Kidney (tissue), 13 donors: ENCODE measurements at regions not wholly inside any gene's neighbourhood (a gene's known extent, or its start where the extent isn't known, plus 50 kb on each side); places are given as distances from the start of the nearest gene placed in this dataset.

Experiments used
- DNase-seq, 5 donors: peaks; one replicate each; pipeline ENCODE4 v3.0.0-alpha.2; 2013 to 2020
- FAIRE-seq: peaks from 2 replicates; lab custom pipeline; 2012; peaks lifted over from hg19 to GRCh38; lab: Jason Lieb, UNC
- H3K27ac ChIP-seq, 2 donors: one replicate each; pipeline ENCODE4 v1.7.0; 2013; ENCODE audit warnings: low read depth in 2 of 2, low read length in 2 of 2, inconsistent platforms in 1 of 2
- H3K27me3 ChIP-seq: one replicate; pipeline ENCODE4 v1.7.1; 2013; ENCODE audit warnings: low read length, inconsistent platforms; ENCODE audit not compliant: control insufficient read depth, insufficient read depth
- H3K36me3 ChIP-seq, 3 donors: one replicate each; pipeline versions ENCODE4 v1.7.0 to v1.7.1; 2013; ENCODE audit warnings: low read length in 3 of 3, control low read depth in 1 of 3, inconsistent platforms in 1 of 3; ENCODE audit not compliant: insufficient read depth in 3 of 3, control insufficient read depth in 2 of 3
- H3K4me1 ChIP-seq, 3 donors: one replicate each; pipeline versions ENCODE4 v1.7.0 to v1.7.1; 2013; ENCODE audit warnings: low read length in 3 of 3, inconsistent platforms in 1 of 3, low read depth in 1 of 3; ENCODE audit not compliant: control insufficient read depth in 2 of 3, insufficient read depth in 2 of 3
- H3K4me3 ChIP-seq, 3 donors: one replicate each; pipeline versions ENCODE4 v1.7.0 to v1.8.1; 2013; ENCODE audit warnings: low read length in 3 of 3, control low read depth in 1 of 3, inconsistent platforms in 1 of 3
- H3K9ac ChIP-seq, 3 donors: one replicate each; pipeline versions ENCODE4 v1.7.0 to v1.7.1; 2013; ENCODE audit warnings: low read length in 3 of 3, control low read depth in 1 of 3, inconsistent platforms in 1 of 3
- H3K9me3 ChIP-seq, 3 donors: one replicate each; pipeline versions ENCODE4 v1.7.0 to v1.7.1; 2013; ENCODE audit warnings: low read length in 3 of 3, control low read depth in 1 of 3, inconsistent platforms in 1 of 3; ENCODE audit not compliant: control insufficient read depth in 2 of 3, insufficient read depth in 1 of 3
- intact Hi-C: fragments of 100-400 bp; cut with DNase I; formaldehyde crosslinking; loops from one replicate; pipeline ENCODE4 v1.11.1; 2022
- TF ChIP-seq, protein P1 (sequence below): IDR thresholded peaks from 3 replicates; pipeline ENCODE4 v1.5.1; 2012; ENCODE audit warnings: mild to moderate bottlenecking, moderate library complexity, borderline replicate concordance; ENCODE audit not compliant: insufficient read depth; ENCODE audit errors: extremely low read depth
- donor health status: control.
- donor health status: control.
- donor health status: control.
- donor health status: control.
- donor health status: control.
- donor health status: DM: yes; HTN: yes; CAD: no.
- donor health status: Normal renal cell carcinoma (clear cell type).

DNA sequence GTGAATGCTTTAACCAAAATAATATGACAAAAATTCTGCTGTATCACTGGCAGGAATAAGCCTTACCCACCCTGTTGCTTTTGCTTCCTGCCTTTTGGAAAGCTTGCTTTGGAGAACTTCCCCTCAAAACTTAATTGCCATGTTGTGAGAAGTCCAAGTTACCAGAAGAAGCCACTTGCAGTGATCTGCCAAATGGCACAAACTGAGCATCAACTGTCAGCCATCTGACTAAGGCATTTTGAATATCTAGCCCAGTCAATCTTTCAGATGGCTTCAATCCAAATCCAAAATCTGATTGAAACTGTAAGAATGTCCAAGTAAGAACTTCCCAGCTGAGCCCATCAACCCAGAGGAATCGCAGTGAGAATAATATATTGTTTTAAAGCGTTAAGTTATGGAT, 216.5 kb upstream of the ZC3H15 start:
- no peaks in the 10 kb centered on the region for H3K4me1 ChIP-seq
- DNase-seq (no peak), FAIRE-seq (no peak)
- H3K36me3 ChIP-seq = no peaks in the 10 kb centered on the region
- H3K9ac ChIP-seq = no peak overlapping the region
- peaks cover 0 to 4% (median 0%) of the 10 kb centered on the region in 3 donors for H3K9me3 ChIP-seq
- intact Hi-C loops = no loop called here
- no peak overlapping the region for H3K27ac ChIP-seq
- H3K4me3 ChIP-seq = no peak overlapping the region
- TF ChIP-seq, protein P1, sequence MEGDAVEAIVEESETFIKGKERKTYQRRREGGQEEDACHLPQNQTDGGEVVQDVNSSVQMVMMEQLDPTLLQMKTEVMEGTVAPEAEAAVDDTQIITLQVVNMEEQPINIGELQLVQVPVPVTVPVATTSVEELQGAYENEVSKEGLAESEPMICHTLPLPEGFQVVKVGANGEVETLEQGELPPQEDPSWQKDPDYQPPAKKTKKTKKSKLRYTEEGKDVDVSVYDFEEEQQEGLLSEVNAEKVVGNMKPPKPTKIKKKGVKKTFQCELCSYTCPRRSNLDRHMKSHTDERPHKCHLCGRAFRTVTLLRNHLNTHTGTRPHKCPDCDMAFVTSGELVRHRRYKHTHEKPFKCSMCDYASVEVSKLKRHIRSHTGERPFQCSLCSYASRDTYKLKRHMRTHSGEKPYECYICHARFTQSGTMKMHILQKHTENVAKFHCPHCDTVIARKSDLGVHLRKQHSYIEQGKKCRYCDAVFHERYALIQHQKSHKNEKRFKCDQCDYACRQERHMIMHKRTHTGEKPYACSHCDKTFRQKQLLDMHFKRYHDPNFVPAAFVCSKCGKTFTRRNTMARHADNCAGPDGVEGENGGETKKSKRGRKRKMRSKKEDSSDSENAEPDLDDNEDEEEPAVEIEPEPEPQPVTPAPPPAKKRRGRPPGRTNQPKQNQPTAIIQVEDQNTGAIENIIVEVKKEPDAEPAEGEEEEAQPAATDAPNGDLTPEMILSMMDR = no peak
- no peaks in the 10 kb centered on the region for H3K27me3 ChIP-seq

DNA sequence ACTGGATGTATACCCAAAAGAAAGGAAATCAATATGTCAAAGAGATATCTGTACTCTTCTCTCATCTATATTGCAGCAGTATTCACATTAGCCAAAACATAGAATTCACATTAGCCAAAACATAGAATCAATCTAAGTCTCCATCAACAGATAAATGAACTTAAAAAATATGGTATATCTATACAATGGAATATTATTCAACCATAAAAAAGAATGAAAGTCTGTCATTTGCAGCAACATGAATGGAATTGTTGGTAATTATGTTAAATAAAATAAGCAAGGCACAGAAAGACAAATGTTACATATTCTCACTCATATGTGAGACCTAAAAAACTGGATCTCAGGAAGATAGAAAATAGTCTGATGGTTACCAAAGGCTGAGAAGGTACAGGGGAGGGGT, 212.1 kb upstream of the ZC3H15 start:
- intact Hi-C loops = no loop called here
- Histone ChIP-seq H3K36me3 (no peaks in the 10 kb centered on the region), H3K4me1 (no peaks in the 10 kb centered on the region), H3K27me3 (no peaks in the 10 kb centered on the region), H3K4me3 (no peak overlapping the region), H3K9ac (no peak overlapping the region), H3K27ac (no peak overlapping the region), H3K9me3 (peaks cover 0 to 4% (median 0%) of the 10 kb centered on the region in 3 donors)
- DNase-seq (no peak), FAIRE-seq (no peak)
- TF ChIP-seq, protein P1 = no peak

DNA sequence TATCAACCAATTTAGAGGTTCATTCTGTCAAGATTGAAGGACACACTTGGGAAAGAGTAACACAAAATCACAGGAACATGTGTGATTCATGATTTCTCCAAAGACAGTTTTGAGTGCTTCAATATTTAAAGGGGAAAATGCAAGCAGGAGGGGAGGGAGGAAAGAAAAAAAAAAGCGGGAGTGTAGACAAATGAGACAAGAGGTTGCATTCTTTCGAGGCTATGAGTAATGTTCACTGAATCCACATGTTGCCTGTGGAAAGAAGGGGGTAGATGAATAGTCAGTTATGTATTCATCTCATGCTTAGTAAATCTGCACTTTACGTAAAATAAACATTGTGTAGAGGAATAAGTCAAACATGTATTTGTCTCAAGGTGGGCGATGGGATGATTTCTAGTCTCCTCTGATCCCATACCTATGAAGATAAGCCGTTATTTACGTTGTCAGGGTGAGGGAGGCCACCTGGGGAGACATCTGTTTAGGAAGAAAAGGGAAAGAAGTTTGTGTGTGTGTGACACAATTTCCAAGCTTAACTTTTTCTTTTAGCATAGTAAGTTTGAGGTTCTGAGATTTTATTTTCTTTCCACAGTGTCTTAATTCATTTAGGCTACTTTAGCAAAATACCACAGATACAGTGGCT, 211.0 kb upstream of the ZC3H15 start:
- no peaks in the 10 kb centered on the region for H3K27me3 ChIP-seq
- TF ChIP-seq, protein P1 = no peak
- peaks cover 0 to 4% (median 0%) of the 10 kb centered on the region in 3 donors for H3K9me3 ChIP-seq
- H3K4me1 ChIP-seq = no peaks in the 10 kb centered on the region
- no peak overlapping the region for H3K4me3 ChIP-seq
- FAIRE-seq (no peak), DNase-seq (no peak)
- no peak overlapping the region for H3K9ac ChIP-seq
- H3K27ac ChIP-seq = no peak overlapping the region
- no peaks in the 10 kb centered on the region for H3K36me3 ChIP-seq
- intact Hi-C loops = no loop called here

DNA sequence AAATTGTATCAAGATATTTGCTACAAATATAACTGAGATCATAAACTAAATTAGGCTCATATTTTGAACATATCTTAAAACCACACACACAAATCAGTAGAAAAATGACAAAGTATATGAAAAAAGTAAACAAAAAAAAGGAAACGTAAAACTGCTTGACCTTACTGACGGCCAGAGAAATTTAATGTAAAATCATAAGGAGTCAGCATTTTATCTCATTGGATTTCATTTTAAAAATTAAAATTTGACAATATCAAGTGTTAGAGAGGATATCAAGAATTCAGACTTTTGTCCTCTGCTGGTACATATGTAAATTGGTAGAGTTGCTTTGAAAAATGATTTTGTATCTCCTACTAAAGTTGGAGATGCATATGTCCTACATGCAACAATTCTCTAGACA, 209.2 kb upstream of the ZC3H15 start:
- TF ChIP-seq, protein P1 = no peak
- no peaks in the 10 kb centered on the region for H3K36me3 ChIP-seq
- DNase-seq = no peak
- H3K4me1 ChIP-seq = no peaks in the 10 kb centered on the region
- H3K27ac ChIP-seq = no peak overlapping the region
- peaks cover 0 to 4% (median 0%) of the 10 kb centered on the region in 3 donors for H3K9me3 ChIP-seq
- intact Hi-C loops = no loop called here
- no peaks in the 10 kb centered on the region for H3K27me3 ChIP-seq
- FAIRE-seq = no peak
- H3K9ac ChIP-seq = no peak overlapping the region
- H3K4me3 ChIP-seq = no peak overlapping the region
